ENCODE measurements at regions not wholly inside any gene's neighbourhood (a gene's known extent, or its start where the extent isn't known, plus 50 kb on each side); places are given as distances from the start of the nearest gene placed in this dataset.

DNA sequence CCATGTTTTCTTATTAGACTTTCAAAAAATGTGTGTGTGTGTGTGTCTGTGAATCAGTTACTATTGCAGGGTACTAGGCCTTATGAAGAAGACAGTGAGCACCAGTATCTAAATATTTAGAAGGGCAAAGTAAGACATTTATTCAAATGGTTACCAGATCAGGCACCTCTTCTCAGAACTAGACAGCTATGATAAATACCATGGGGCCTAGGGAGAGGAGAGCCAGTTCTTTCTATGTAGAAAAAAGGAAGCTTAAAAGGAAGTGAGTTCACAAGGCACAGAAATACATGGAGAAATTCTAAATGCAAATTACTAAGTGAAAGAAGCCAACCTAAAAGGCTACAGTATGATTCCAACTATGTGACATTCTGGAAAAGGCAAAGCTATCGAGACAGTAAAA is 261.3 kb downstream of the SOX11 start:
- H3K79me2 ChIP-seq (replicated peaks; ENCODE audit: insufficient read depth, low read length) = no peaks in the 10 kb centered on the region
- H3K36me3 ChIP-seq (ENCODE audit: insufficient read depth, low read length) = no peaks in the 10 kb centered on the region
- H3K9me2 ChIP-seq (ENCODE audit: insufficient read depth, low read length) = no peaks in the 10 kb centered on the region
- no peak overlapping the region for H3K27ac ChIP-seq (ENCODE audit: low read length)
- TF ChIP-seq, protein P1, sequence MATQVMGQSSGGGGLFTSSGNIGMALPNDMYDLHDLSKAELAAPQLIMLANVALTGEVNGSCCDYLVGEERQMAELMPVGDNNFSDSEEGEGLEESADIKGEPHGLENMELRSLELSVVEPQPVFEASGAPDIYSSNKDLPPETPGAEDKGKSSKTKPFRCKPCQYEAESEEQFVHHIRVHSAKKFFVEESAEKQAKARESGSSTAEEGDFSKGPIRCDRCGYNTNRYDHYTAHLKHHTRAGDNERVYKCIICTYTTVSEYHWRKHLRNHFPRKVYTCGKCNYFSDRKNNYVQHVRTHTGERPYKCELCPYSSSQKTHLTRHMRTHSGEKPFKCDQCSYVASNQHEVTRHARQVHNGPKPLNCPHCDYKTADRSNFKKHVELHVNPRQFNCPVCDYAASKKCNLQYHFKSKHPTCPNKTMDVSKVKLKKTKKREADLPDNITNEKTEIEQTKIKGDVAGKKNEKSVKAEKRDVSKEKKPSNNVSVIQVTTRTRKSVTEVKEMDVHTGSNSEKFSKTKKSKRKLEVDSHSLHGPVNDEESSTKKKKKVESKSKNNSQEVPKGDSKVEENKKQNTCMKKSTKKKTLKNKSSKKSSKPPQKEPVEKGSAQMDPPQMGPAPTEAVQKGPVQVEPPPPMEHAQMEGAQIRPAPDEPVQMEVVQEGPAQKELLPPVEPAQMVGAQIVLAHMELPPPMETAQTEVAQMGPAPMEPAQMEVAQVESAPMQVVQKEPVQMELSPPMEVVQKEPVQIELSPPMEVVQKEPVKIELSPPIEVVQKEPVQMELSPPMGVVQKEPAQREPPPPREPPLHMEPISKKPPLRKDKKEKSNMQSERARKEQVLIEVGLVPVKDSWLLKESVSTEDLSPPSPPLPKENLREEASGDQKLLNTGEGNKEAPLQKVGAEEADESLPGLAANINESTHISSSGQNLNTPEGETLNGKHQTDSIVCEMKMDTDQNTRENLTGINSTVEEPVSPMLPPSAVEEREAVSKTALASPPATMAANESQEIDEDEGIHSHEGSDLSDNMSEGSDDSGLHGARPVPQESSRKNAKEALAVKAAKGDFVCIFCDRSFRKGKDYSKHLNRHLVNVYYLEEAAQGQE (IDR thresholded peaks at IDR 0.05; ENCODE audit: borderline replicate concordance) = no peak
- TF ChIP-seq MXI1 (conservative IDR thresholded peaks at IDR 0.05; ENCODE audit: poor library complexity, severe bottlenecking) = no peak
- no peak for TF ChIP-seq EP300 (conservative IDR thresholded peaks at IDR 0.05; ENCODE audit: poor library complexity, severe bottlenecking)
- no peak for TF ChIP-seq EZH2 (IDR thresholded peaks at IDR 0.05; ENCODE audit: borderline replicate concordance, insufficient read depth, low read length, poor library complexity, severe bottlenecking)
- H2AFZ ChIP-seq (ENCODE audit: low read depth, low read length) = no peak overlapping the region
- no peak overlapping the region for H3K9ac ChIP-seq (ENCODE audit: low read length)
- no peak overlapping the region for H3K4me2 ChIP-seq (ENCODE audit: low read length)
- no peaks in the 10 kb centered on the region for H3F3A ChIP-seq (ENCODE audit: insufficient read depth, low read length, poor library complexity, severe bottlenecking)
- H4K20me1 ChIP-seq (ENCODE audit: insufficient read depth) = no peaks in the 10 kb centered on the region
- no peaks in the 10 kb centered on the region for H3K9me3 ChIP-seq (ENCODE audit: low read length)
- no peaks in the 10 kb centered on the region for H3K27me3 ChIP-seq (ENCODE audit: insufficient read depth, low read depth, low read length)
- no peak overlapping the region for H3K4me3 ChIP-seq (ENCODE audit: low read length)

DNA sequence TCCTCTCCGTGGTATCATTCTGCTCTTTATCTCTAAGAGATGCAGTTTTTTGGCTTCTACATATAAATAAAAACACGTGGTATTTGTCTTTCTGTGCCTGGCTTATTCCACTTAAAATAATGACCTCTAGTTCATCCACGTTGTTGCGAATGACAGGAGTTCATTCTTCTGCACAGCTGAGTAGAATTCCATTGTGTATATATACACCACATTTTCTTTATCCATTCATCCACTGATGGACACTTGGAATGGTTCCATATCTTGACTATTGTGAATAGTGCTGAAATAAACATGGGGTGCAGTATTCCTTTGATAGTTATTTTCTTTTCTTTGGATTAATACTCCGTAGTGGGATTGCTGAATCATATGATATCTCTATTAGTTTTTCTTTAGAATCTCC is 262.3 kb downstream of the SOX11 start:
- H4K20me1 ChIP-seq (ENCODE audit: insufficient read depth) = no peaks in the 10 kb centered on the region
- no peaks in the 10 kb centered on the region for H3K9me2 ChIP-seq (ENCODE audit: insufficient read depth, low read length)
- H3K4me3 ChIP-seq (ENCODE audit: low read length) = no peak overlapping the region
- H3K4me2 ChIP-seq (ENCODE audit: low read length) = no peak overlapping the region
- no peaks in the 10 kb centered on the region for H3F3A ChIP-seq (ENCODE audit: insufficient read depth, low read length, poor library complexity, severe bottlenecking)
- H3K79me2 ChIP-seq (replicated peaks; ENCODE audit: insufficient read depth, low read length) = no peaks in the 10 kb centered on the region
- H3K9ac ChIP-seq (ENCODE audit: low read length) = no peak overlapping the region
- TF ChIP-seq, protein P2, sequence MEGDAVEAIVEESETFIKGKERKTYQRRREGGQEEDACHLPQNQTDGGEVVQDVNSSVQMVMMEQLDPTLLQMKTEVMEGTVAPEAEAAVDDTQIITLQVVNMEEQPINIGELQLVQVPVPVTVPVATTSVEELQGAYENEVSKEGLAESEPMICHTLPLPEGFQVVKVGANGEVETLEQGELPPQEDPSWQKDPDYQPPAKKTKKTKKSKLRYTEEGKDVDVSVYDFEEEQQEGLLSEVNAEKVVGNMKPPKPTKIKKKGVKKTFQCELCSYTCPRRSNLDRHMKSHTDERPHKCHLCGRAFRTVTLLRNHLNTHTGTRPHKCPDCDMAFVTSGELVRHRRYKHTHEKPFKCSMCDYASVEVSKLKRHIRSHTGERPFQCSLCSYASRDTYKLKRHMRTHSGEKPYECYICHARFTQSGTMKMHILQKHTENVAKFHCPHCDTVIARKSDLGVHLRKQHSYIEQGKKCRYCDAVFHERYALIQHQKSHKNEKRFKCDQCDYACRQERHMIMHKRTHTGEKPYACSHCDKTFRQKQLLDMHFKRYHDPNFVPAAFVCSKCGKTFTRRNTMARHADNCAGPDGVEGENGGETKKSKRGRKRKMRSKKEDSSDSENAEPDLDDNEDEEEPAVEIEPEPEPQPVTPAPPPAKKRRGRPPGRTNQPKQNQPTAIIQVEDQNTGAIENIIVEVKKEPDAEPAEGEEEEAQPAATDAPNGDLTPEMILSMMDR (IDR thresholded peaks at IDR 0.05; ENCODE audit: poor library complexity, severe bottlenecking) = no peak
- TF ChIP-seq MXI1 (conservative IDR thresholded peaks at IDR 0.05; ENCODE audit: poor library complexity, severe bottlenecking) (no peak), RAD21 (conservative IDR thresholded peaks at IDR 0.05) (no peak), EZH2 (IDR thresholded peaks at IDR 0.05; ENCODE audit: borderline replicate concordance, insufficient read depth, low read length, poor library complexity, severe bottlenecking) (no peak), POLR2AphosphoS5 (IDR thresholded peaks at IDR 0.05) (no peak), SMC3 (conservative IDR thresholded peaks at IDR 0.05; ENCODE audit: poor library complexity) (no peak), EP300 (conservative IDR thresholded peaks at IDR 0.05; ENCODE audit: poor library complexity, severe bottlenecking) (no peak), TAF1 (IDR thresholded peaks at IDR 0.05; ENCODE audit: low read depth) (no peak)
- TF ChIP-seq, protein P1 (IDR thresholded peaks at IDR 0.05; ENCODE audit: borderline replicate concordance) = no peak
- no peaks in the 10 kb centered on the region for H3K27me3 ChIP-seq (ENCODE audit: insufficient read depth, low read depth, low read length)
- H3K9me3 ChIP-seq (ENCODE audit: low read length) = no peaks in the 10 kb centered on the region
- no peak overlapping the region for H3K27ac ChIP-seq (ENCODE audit: low read length)
- H2AFZ ChIP-seq (ENCODE audit: low read depth, low read length) = no peak overlapping the region
- no peaks in the 10 kb centered on the region for H3K36me3 ChIP-seq (ENCODE audit: insufficient read depth, low read length)

Data from neural cell (in vitro differentiated cells).